Endometrium (tissue), 2 donors: ENCODE measurements at regions not wholly inside any gene's neighbourhood (a gene's known extent, or its start where the extent isn't known, plus 50 kb on each side); places are given as distances from the start of the nearest gene placed in this dataset.

Source experiments
- FAIRE-seq: peaks from 2 replicates; lab custom pipeline; 2012; peaks lifted over from hg19 to GRCh38; lab: Jason Lieb, UNC
- donor health status: control.
- donor health status: control.

DNA sequence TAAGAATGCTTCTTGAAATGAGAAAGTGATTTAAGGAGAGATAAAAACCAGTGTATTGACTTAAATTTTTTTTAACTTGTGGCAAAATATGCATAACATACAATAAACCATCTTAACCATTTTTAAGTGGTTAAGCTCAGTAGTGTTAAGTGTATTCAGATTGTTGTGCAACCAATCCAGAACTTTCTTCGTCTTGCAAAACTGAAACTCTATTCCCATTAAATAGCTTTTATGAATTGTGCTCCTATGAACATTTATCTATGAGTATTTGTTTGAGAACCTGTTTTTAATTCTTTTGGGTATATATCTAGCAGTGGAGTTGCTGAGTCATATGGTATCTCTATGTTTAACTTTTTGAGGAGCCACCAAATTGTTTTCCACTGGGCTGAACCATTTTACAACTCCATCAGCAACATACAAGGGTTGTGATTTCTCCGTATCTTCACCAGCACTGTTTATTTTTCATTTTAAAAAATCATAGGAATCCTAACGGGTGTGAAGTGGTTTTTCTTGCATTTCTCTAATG, 76.6 kb upstream of the ACTBL2 start:
- no peak for FAIRE-seq

- no peak for FAIRE-seq
These were observed 69.4 kb upstream of the ACTBL2 start for GRCh38 chr5:57552033-57552432.

DNA sequence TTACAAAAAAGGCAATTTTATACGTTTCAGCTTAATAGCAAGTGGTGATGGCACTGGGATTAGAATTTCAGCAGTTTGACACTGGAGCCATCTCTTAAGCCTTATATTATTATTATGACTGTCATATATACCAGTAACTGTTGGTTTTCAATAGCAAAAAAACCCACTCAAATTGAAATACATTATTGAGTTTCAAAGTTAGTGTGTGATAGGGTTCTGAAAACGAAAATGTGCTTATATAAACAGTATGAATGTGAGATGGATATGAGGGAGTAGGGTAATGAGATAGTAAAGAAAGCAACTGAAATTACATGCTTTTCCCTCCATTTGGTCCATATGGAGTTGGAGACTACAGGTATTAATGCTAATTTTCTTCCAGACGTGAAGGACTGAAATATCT, 68.6 kb upstream of the ACTBL2 start:
- no peak for FAIRE-seq

GRCh38 chr5:57550132-57550531, 67.5 kb upstream of the ACTBL2 start:
- no peak for FAIRE-seq

DNA sequence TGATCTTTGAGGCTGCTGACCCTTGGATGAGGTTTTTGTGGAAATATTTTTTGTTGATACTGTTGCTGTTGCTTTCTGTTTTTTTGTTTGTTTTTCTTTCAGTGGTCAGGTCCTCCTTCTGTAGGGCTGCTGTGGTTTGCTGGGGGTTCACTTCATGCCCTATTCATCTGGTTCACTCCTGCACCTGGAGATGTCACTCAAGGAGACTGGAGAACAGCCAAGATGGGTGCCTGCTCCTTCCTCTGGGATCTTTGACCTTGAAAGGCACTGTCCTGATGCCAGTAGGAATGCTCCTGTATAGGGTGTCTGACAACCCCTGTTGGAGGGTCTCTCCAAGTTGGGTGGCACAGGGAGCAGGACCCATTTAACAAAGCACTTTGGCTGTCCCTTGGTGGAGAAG, 67.0 kb upstream of the ACTBL2 start:
- no peak for FAIRE-seq

GRCh38 chr5:57540823-57541222, 58.2 kb upstream of the ACTBL2 start:
- no peak for FAIRE-seq

DNA sequence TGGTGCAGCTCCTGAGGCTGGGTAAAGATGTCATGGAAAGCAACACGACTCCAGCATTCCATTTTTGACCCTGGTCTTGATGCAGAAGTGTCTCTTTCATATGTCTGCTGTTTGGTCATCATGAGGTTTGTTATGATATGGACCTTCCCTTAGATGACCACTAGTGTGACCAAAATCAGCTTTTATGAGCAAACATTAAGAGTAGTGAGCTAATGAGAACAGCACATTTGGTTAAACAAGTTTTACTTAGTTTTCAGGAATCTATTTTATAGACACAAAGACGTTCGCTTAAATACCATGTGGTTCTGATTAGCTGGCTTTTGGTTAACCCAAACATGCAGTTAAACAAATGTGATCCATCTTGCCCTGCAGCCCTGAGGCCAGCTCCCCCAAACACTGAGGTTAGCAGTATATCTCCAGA, 56.7 kb upstream of the ACTBL2 start:
- peak; percentile 95 for FAIRE-seq

- FAIRE-seq, result no peak
These were observed 55.8 kb upstream of the ACTBL2 start for GRCh38 chr5:57538341-57538955.

DNA sequence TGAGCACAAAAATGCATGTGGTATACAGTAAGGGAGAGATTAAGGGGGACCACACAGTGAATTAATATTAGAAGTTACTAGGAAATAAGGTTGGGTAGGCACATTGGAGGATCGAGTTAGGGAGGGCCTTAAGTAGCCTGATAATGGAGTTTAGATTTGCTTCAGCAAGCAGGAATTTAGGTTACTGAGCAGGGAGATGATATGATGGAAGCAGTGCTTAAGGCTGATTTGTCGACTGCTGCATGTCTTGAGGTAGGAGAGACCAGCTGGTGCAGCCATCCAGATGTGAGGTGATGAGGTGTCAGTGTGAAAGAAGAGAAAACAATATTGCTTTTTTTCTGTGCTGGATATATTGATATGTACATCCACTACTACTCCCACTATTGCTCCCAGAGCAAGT, 55.2 kb upstream of the ACTBL2 start:
- FAIRE-seq, result no peak

GRCh38 chr5:57532513-57533497, 50.2 kb upstream of the ACTBL2 start:
- peak; percentile 4 for FAIRE-seq
